ENCODE measurements at regions not wholly inside any gene's neighbourhood (a gene's known extent, or its start where the extent isn't known, plus 50 kb on each side); places are given as distances from the start of the nearest gene placed in this dataset.

DNA sequence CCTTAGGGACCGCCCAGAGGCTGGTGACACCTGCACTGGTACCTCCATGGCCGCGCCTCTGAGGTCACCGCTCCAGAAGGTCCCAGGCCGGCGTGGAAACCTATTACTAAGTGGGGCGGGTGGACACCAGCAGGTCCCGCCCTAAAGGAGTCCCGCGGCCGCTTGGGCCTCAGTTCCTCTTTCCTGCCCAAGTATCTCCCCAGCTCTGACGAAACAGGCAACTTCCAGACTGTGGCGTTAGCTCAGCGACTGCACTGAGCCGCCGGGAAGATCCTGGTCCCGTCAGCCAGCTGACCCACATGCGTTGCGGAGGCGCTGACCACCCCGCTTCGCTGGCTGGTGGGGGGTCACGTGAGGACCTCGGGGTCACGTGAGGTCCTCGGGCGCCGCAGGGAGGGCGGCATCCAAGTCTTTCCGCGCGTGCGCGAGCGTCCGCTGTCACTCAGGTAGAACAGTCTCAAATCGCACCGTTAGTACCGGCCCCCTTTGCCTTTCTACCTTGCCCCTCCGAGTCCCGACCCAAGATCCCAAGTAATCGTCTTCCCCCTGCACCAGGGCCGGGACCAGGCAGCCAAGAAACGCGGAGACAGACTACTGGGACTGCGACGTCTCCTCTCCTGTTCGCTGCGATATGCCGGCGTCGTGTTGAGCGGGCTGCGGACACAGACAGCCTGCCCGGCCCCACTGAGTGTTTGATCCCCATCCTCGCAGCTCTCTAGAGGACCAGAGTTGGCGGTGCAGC lies 53.7 kb upstream of the KDM4C start:
- DNase-seq: peak; percentile 71

DNA sequence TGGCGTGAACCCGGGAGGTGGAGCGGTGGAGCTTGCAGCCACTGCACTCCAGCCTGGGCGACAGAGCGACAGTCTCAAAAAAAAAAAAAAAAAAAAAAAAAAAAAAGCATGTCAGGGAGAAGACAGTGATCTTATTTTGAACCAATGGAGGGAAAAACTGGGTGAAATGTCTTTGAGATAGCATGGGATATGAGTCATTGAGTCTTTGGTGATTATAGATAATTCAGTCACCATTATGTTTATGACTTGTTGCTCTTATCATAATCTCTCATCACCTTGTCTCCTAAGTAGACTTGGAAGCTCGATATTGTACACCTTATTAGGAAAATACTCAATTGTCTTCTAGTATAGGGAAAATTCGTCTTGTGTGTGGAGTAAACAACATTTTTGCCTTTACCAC lies 55.1 kb upstream of the KDM4C start:
- DNase-seq: no peak

DNA sequence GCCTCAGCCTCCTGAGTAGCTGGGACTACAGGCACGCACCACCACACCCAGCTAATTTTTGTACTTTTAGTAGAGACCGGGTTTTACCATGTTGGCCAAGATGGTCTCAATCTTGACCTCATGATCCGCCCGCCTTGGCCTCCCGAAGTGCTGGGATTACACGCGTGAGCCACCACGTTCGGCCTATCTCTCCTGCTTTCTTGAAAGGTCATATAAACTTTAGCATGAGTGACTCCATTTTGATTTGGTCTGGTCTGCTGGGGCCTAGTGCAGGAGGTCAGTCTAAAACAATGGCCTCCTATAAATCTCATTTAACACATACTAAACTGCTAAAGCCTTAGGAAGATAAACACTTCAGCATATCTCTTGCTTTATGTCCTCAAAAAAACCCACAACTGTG lies 50.6 kb upstream of the GLDC start:
- DNase-seq: no peak

DNA sequence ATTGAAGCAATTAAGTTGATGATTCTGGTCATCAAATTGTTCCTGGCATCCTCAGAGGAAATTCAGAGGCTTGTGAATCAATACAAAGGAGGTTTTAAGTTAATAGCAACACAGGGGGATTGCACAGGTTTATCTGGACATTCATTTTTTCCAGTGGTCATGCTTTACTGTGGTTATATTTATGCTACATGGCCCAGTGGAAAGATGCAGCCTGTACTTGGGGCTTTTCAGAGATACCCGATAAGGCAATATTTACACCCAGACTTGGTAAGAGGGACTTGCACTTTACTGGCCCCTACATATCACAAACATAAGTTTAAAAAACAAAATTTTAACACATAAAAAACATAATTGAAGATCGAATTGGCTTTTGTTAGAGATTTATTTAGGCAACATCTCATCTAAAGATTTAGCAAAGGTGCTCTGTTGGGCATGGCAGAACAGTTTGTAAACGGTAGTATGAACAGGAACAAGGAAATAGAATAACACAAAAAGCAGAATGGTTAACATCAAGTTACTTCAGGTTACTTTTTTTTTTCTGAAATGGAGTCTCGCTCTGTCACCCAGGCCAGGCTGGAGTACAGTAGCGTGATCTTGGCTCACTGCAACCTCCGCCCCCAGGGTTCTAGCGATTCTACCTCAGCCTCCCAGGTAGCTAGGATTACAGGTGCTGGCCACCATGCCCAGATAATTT lies 49.7 kb upstream of the GLDC start:
- DNase-seq: no peak

Measured in NK-92 treated with Interleukin-12 subunit alpha and Interleukin-12 subunit beta, amount 100 ng/mL, for 24 hours (cell line).